ENCODE measurements at regions not wholly inside any gene's neighbourhood (a gene's known extent, or its start where the extent isn't known, plus 50 kb on each side); places are given as distances from the start of the nearest gene placed in this dataset.

GRCh38 chr4:43348591-43348990, 456.1 kb downstream of the GRXCR1 start:
- WGBS, 2 donors: 91 to 93% methylated on average over 2 of the region's 2 CpGs
- H3K4me1 ChIP-seq: no peaks in the 10 kb centered on the region
- no peak overlapping the region for H3K27ac ChIP-seq
- H3K27me3 ChIP-seq: no peaks in the 10 kb centered on the region
- TF ChIP-seq POLR2A (IDR thresholded peaks at IDR 0.05): no peak
- TF ChIP-seq EP300 (IDR thresholded peaks at IDR 0.05): no peak
- TF ChIP-seq CTCF (IDR thresholded peaks at IDR 0.05): no peak
- no peak for TF ChIP-seq POLR2AphosphoS5 (IDR thresholded peaks at IDR 0.05)
- no peaks in the 10 kb centered on the region for H3K9me3 ChIP-seq
- H3K4me3 ChIP-seq: no peak overlapping the region
- DNase-seq (no peak), ATAC-seq (ENCODE audit: low FRiP score in 2 of 2) (no peak)
- no peaks in the 10 kb centered on the region for H3K36me3 ChIP-seq

- no peaks in the 10 kb centered on the region for H3K4me1 ChIP-seq
- no peak for ATAC-seq (ENCODE audit: low FRiP score in 2 of 2)
- TF ChIP-seq POLR2A (IDR thresholded peaks at IDR 0.05) (no peak), EP300 (IDR thresholded peaks at IDR 0.05) (no peak), CTCF (IDR thresholded peaks at IDR 0.05) (no peak), POLR2AphosphoS5 (IDR thresholded peaks at IDR 0.05) (no peak)
Measured at GRCh38 chr4:43351970-43352806, 459.7 kb downstream of the GRXCR1 start.

GRCh38 chr4:43352859-43353258, 460.3 kb downstream of the GRXCR1 start:
- 69 to 78% methylated on average over 3 of the region's 3 CpGs for WGBS, 2 donors
- TF ChIP-seq POLR2A (IDR thresholded peaks at IDR 0.05): no peak
- no peak for TF ChIP-seq POLR2AphosphoS5 (IDR thresholded peaks at IDR 0.05)
- no peak for TF ChIP-seq EP300 (IDR thresholded peaks at IDR 0.05)
- no peak for TF ChIP-seq CTCF (IDR thresholded peaks at IDR 0.05)
- Histone ChIP-seq H3K27me3 (no peaks in the 10 kb centered on the region), H3K9me3 (no peaks in the 10 kb centered on the region), H3K36me3 (no peaks in the 10 kb centered on the region), H3K27ac (no peak overlapping the region), H3K4me3 (no peak overlapping the region), H3K4me1 (no peaks in the 10 kb centered on the region)
- no peak for DNase-seq
- ATAC-seq (ENCODE audit: low FRiP score in 2 of 2): no peak

More at GRCh38 chr4:43351970-43352806, 459.7 kb downstream of the GRXCR1 start:
- H3K9me3 ChIP-seq: no peaks in the 10 kb centered on the region
- no peak for DNase-seq
- H3K27ac ChIP-seq: no peak overlapping the region
- H3K27me3 ChIP-seq: no peaks in the 10 kb centered on the region
- no peaks in the 10 kb centered on the region for H3K36me3 ChIP-seq
- no peak overlapping the region for H3K4me3 ChIP-seq
- WGBS, 2 donors: 0 to 39% methylated on average over 1 of the region's 1 CpG

GRCh38 chr4:43353552-43353951, 461.0 kb downstream of the GRXCR1 start:
- DNase-seq (no peak), ATAC-seq (ENCODE audit: low FRiP score in 2 of 2) (no peak)
- 40 to 63% methylated on average over 1 of the region's 1 CpG for WGBS, 2 donors
- Histone ChIP-seq H3K4me1 (no peaks in the 10 kb centered on the region), H3K27me3 (no peaks in the 10 kb centered on the region), H3K36me3 (no peaks in the 10 kb centered on the region), H3K4me3 (no peak overlapping the region), H3K27ac (no peak overlapping the region), H3K9me3 (no peaks in the 10 kb centered on the region)
- TF ChIP-seq EP300 (IDR thresholded peaks at IDR 0.05) (no peak), POLR2A (IDR thresholded peaks at IDR 0.05) (no peak), POLR2AphosphoS5 (IDR thresholded peaks at IDR 0.05) (no peak), CTCF (IDR thresholded peaks at IDR 0.05) (no peak)

GRCh38 chr4:43356786-43357185, 464.3 kb downstream of the GRXCR1 start:
- WGBS, 2 donors: 72 to 83% methylated on average over 3 of the region's 3 CpGs
- Histone ChIP-seq H3K27ac (no peak overlapping the region), H3K27me3 (no peaks in the 10 kb centered on the region), H3K36me3 (no peaks in the 10 kb centered on the region), H3K9me3 (no peaks in the 10 kb centered on the region), H3K4me3 (no peak overlapping the region), H3K4me1 (no peaks in the 10 kb centered on the region)
- ATAC-seq (ENCODE audit: low FRiP score in 2 of 2) (no peak), DNase-seq (no peak)
- no peak for TF ChIP-seq POLR2AphosphoS5 (IDR thresholded peaks at IDR 0.05)
- TF ChIP-seq CTCF (IDR thresholded peaks at IDR 0.05): no peak
- no peak for TF ChIP-seq EP300 (IDR thresholded peaks at IDR 0.05)
- TF ChIP-seq POLR2A (IDR thresholded peaks at IDR 0.05): no peak
